ENCODE measurements at regions not wholly inside any gene's neighbourhood (a gene's known extent, or its start where the extent isn't known, plus 50 kb on each side); places are given as distances from the start of the nearest gene placed in this dataset.

- no peak for TF ChIP-seq CTCF (IDR thresholded peaks at IDR 0.05)
These were observed 100.5 kb upstream of the MGAT5 start for GRCh38 chr2:134153294-134153880.

GRCh38 chr2:134154246-134154645 is 99.6 kb upstream of the MGAT5 start:
- Histone ChIP-seq H3K9me3 (no peaks in the 10 kb centered on the region), H3K36me3 (no peaks in the 10 kb centered on the region), H3K27ac (no peak overlapping the region), H3K4me1 (no peaks in the 10 kb centered on the region), H3K27me3 (no peaks in the 10 kb centered on the region), H3K4me3 (no peak overlapping the region)
- DNase-seq (ENCODE audit: low spot score in 2 of 2) = no peak
- TF ChIP-seq CTCF (IDR thresholded peaks at IDR 0.05) = no peak
- intact Hi-C loops (cut with DNase I) = no loop called here

More at GRCh38 chr2:134153294-134153880, 100.5 kb upstream of the MGAT5 start:
- Histone ChIP-seq H3K27ac (no peak overlapping the region), H3K4me3 (no peak overlapping the region), H3K9me3 (no peaks in the 10 kb centered on the region), H3K36me3 (no peaks in the 10 kb centered on the region), H3K27me3 (no peaks in the 10 kb centered on the region), H3K4me1 (no peaks in the 10 kb centered on the region)
- no peak for DNase-seq (ENCODE audit: low spot score in 2 of 2)
- intact Hi-C loops (cut with DNase I) = no loop called here

GRCh38 chr2:134155134-134155533 is 98.7 kb upstream of the MGAT5 start:
- intact Hi-C loops (cut with DNase I) = no loop called here
- H3K27me3 ChIP-seq = no peaks in the 10 kb centered on the region
- H3K27ac ChIP-seq = no peak overlapping the region
- no peak for TF ChIP-seq CTCF (IDR thresholded peaks at IDR 0.05)
- no peaks in the 10 kb centered on the region for H3K4me1 ChIP-seq
- no peak for DNase-seq (ENCODE audit: low spot score in 2 of 2)
- H3K36me3 ChIP-seq = no peaks in the 10 kb centered on the region
- no peaks in the 10 kb centered on the region for H3K9me3 ChIP-seq
- no peak overlapping the region for H3K4me3 ChIP-seq

- Histone ChIP-seq H3K27me3 (no peaks in the 10 kb centered on the region), H3K27ac (no peak overlapping the region), H3K4me3 (no peak overlapping the region), H3K4me1 (no peaks in the 10 kb centered on the region), H3K36me3 (no peaks in the 10 kb centered on the region), H3K9me3 (no peaks in the 10 kb centered on the region)
- no peak for TF ChIP-seq CTCF (IDR thresholded peaks at IDR 0.05)
- no peak for DNase-seq (ENCODE audit: low spot score in 2 of 2)
- intact Hi-C loops (cut with DNase I) = no loop called here
These were observed 95.6 kb upstream of the MGAT5 start for GRCh38 chr2:134158295-134158694.

- no peaks in the 10 kb centered on the region for H3K27me3 ChIP-seq
- intact Hi-C loops (cut with DNase I) = no loop called here
- no peak for DNase-seq (ENCODE audit: low spot score in 2 of 2)
- H3K9me3 ChIP-seq = no peaks in the 10 kb centered on the region
- no peak for TF ChIP-seq CTCF (IDR thresholded peaks at IDR 0.05)
- no peaks in the 10 kb centered on the region for H3K36me3 ChIP-seq
- H3K4me3 ChIP-seq = no peak overlapping the region
- H3K27ac ChIP-seq = no peak overlapping the region
- no peaks in the 10 kb centered on the region for H3K4me1 ChIP-seq
These were observed 92.7 kb upstream of the MGAT5 start for GRCh38 chr2:134161170-134161547.

GRCh38 chr2:134163336-134163735 is 90.5 kb upstream of the MGAT5 start:
- Histone ChIP-seq H3K36me3 (no peaks in the 10 kb centered on the region), H3K27ac (no peak overlapping the region)
- no peak for DNase-seq (ENCODE audit: low spot score in 2 of 2)

More at GRCh38 chr2:134163336-134163735, 90.5 kb upstream of the MGAT5 start:
- Histone ChIP-seq H3K4me1 (no peaks in the 10 kb centered on the region), H3K27me3 (no peaks in the 10 kb centered on the region), H3K4me3 (no peak overlapping the region), H3K9me3 (no peaks in the 10 kb centered on the region)
- intact Hi-C loops (cut with DNase I) = no loop called here
- no peak for TF ChIP-seq CTCF (IDR thresholded peaks at IDR 0.05)
